Epithelial cell of proximal tubule (primary cell): ENCODE measurements at regions not wholly inside any gene's neighbourhood (a gene's known extent, or its start where the extent isn't known, plus 50 kb on each side); places are given as distances from the start of the nearest gene placed in this dataset.
A peak's percentile ranks its signal among the peaks of the same experiment; 100 is the strongest.

Experiments
- DNase-seq: peaks from one replicate; pipeline ENCODE4 v3.0.0-alpha.2; 2011; ENCODE audit warnings: low read depth
- H3K4me3 ChIP-seq: 2 replicates; pipeline ENCODE4 v1.5.1; 2011; ENCODE audit warnings: low read depth, mild to moderate bottlenecking, low read length
- CTCF ChIP-seq: conservative IDR thresholded peaks from 2 replicates; pipeline ENCODE4 v1.5.1; 2012; ENCODE audit warnings: low read depth, mild to moderate bottlenecking, low read length

GRCh38 chr20:3325864-3326263 is 81.6 kb downstream of the DNAAF9 start:
- no peak for TF ChIP-seq CTCF
- H3K4me3 ChIP-seq: no peak overlapping the region
- no peak for DNase-seq

- no peak for DNase-seq
- no peak overlapping the region for H3K4me3 ChIP-seq
- no peak for TF ChIP-seq CTCF
Measured at GRCh38 chr20:3323398-3323797, 84.1 kb downstream of the DNAAF9 start.

GRCh38 chr20:3318226-3318884 is 79.4 kb upstream of the SLC4A11 start:
- no peak for TF ChIP-seq CTCF
- no peak overlapping the region for H3K4me3 ChIP-seq
- no peak for DNase-seq

GRCh38 chr20:3316136-3316535 is 77.1 kb upstream of the SLC4A11 start:
- no peak for DNase-seq
- TF ChIP-seq CTCF: no peak
- no peak overlapping the region for H3K4me3 ChIP-seq

GRCh38 chr20:3315136-3315535 is 76.1 kb upstream of the SLC4A11 start:
- no peak overlapping the region for H3K4me3 ChIP-seq
- no peak for DNase-seq
- no peak for TF ChIP-seq CTCF

GRCh38 chr20:3314391-3314790 is 75.4 kb upstream of the SLC4A11 start:
- no peak overlapping the region for H3K4me3 ChIP-seq
- no peak for TF ChIP-seq CTCF
- no peak for DNase-seq

GRCh38 chr20:3313683-3314065 is 74.7 kb upstream of the SLC4A11 start:
- peak; percentile 16 for TF ChIP-seq CTCF
- no peak for DNase-seq
- H3K4me3 ChIP-seq: no peak overlapping the region
